AG04449 (cell line): ENCODE measurements at regions not wholly inside any gene's neighbourhood (a gene's known extent, or its start where the extent isn't known, plus 50 kb on each side); places are given as distances from the start of the nearest gene placed in this dataset.
"Not testable (repeated sequence)": the region's sequence is repeated elsewhere in the genome, so short reads cannot be mapped to it uniquely, and the experiment has no call there.

Experiments used
- CTCF ChIA-PET: fragments of 350-600 bp; formaldehyde crosslinking; extraction: SDS; loops from one replicate; lab custom pipeline; 2021; ENCODE audit warnings: antibody characterized with exemption; lab: Yijun Ruan, JAX
- POLR2A ChIA-PET: fragments of 400-600, 350-600 bp; formaldehyde crosslinking; extraction: SDS; loops from one replicate; lab custom pipeline; 2020; ENCODE audit warnings: antibody characterized with exemption, inconsistent platforms; lab: Yijun Ruan, JAX
- DNase-seq: peaks from one replicate; pipeline ENCODE4 v3.0.0-alpha.2; 2010; ENCODE audit warnings: low read depth, low spot score
- H3K4me3 ChIP-seq: 2 replicates; pipeline ENCODE4 v1.5.1; 2011; ENCODE audit warnings: low read depth, mild to moderate bottlenecking, control low read depth, low read length
- TF ChIP-seq, protein P1 (sequence below): IDR thresholded peaks from one replicate; pipeline ENCODE4 v1.5.1; 2011; ENCODE audit warnings: mild to moderate bottlenecking, moderate library complexity, low read length, control low read depth, inconsistent platforms; ENCODE audit not compliant: insufficient read depth; ENCODE audit errors: missing control alignments

DNA sequence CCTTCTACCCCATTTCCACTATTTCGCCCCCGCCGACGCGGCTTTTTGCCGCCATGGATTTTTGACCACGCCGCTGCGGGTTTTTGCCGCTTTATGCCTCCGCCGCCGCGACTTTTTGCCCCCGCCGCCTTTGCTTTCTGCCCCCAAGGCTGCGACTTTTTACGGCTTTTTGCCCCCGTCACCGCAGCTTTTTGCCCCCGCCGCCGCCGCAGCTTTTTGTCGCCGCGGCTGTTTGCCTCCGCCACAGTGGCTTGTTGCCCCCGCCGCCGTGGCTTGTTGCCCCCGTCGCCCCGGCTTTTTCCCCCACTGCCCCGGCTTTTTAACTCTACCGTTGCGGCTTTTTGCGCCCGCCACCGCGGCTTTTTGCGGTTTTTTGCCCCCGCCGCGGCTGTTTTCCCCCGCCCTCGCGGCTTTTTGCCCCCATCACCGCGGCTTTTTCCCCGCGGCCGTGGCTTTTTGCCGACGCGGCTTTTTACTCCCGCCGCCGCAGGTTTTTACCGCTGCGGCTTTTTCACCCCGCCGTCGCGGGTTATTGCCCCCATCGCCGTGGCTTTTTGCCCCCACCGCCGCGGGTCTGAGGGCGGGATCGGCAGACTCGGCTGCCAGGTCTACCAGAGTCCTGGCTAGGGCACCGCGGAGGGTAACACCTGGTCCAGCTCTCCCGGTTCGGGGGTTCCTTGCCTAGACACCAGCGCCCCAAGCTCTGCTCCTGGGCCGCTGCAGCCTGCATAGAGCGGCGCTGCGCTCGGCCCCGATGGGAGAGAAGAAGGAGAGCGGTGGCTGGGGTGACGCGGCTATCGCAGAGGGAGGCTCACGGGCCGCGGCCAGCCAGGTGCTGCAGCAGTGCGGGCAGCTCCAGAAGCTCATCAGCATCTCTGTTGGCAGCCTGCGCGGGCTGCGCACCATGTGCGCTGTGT is 562.7 kb upstream of the WSB1 start:
- no peak for DNase-seq
- TF ChIP-seq, protein P1, sequence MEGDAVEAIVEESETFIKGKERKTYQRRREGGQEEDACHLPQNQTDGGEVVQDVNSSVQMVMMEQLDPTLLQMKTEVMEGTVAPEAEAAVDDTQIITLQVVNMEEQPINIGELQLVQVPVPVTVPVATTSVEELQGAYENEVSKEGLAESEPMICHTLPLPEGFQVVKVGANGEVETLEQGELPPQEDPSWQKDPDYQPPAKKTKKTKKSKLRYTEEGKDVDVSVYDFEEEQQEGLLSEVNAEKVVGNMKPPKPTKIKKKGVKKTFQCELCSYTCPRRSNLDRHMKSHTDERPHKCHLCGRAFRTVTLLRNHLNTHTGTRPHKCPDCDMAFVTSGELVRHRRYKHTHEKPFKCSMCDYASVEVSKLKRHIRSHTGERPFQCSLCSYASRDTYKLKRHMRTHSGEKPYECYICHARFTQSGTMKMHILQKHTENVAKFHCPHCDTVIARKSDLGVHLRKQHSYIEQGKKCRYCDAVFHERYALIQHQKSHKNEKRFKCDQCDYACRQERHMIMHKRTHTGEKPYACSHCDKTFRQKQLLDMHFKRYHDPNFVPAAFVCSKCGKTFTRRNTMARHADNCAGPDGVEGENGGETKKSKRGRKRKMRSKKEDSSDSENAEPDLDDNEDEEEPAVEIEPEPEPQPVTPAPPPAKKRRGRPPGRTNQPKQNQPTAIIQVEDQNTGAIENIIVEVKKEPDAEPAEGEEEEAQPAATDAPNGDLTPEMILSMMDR, result no peak
- no peak overlapping the region for H3K4me3 ChIP-seq
- ChIA-PET CTCF (no interaction called here), POLR2A (no interaction called here)

DNA sequence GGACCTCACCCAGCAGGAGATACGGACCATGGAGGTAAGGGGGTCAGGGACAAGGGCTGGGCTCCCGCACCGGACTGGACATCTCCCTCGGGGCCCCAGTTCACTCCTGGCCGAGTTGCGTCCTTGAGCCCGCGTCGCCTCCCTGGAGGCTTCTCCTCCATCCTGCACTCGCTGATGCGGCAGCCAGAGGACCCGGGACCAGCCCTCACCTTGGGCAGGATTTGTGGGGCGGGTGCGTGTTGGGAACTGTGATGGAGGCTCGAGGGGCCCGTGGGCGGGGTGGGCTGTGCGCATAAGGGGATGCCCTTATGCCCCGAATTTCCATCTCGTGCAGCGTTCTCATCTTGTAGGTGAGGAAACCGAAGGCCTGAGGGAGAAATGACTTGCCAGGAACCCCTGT is 562.0 kb upstream of the WSB1 start:
- H3K4me3 ChIP-seq, POLR2A ChIA-PET, CTCF ChIA-PET, DNase-seq: not testable (repeated sequence)

DNA sequence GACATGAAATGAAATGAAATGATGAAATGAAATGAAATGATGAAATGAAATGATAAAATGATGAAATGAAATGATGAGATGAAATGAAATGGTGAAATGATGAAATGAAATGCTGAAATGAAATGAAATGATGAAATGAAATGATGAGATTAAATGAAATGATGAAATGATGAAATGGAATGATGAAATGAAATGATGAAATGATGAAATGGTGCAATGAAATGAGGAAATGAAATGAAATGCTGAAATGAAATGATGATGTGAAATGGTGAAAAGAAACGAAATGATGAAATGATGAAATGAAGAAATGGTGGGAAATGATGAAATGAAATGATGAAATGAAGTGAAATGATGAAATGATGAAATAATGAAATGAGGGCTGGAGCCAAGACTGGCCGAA is 559.1 kb upstream of the WSB1 start:
- CTCF ChIA-PET, H3K4me3 ChIP-seq, DNase-seq, POLR2A ChIA-PET: not testable (repeated sequence)

DNA sequence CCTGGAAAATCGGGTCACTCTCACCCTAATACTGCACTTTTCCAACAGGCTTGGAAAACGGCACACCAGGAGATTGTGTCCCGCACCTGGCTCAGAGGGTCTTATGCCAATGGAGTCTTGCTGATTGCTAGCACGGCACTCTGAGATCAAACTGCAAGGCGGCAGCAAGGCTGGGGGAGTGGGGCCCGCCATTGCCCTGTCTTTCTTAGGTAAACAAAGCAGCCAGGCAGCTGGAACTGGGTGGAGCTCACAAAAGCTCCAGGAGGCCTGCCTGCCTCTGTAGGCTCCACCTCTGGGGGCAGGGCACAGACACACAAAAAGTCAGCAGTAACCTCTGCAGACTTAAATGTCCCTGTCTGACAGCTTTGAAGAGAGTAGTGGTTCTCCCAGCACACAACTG is 557.9 kb upstream of the WSB1 start:
- POLR2A ChIA-PET, CTCF ChIA-PET, DNase-seq, H3K4me3 ChIP-seq: not testable (repeated sequence)

DNA sequence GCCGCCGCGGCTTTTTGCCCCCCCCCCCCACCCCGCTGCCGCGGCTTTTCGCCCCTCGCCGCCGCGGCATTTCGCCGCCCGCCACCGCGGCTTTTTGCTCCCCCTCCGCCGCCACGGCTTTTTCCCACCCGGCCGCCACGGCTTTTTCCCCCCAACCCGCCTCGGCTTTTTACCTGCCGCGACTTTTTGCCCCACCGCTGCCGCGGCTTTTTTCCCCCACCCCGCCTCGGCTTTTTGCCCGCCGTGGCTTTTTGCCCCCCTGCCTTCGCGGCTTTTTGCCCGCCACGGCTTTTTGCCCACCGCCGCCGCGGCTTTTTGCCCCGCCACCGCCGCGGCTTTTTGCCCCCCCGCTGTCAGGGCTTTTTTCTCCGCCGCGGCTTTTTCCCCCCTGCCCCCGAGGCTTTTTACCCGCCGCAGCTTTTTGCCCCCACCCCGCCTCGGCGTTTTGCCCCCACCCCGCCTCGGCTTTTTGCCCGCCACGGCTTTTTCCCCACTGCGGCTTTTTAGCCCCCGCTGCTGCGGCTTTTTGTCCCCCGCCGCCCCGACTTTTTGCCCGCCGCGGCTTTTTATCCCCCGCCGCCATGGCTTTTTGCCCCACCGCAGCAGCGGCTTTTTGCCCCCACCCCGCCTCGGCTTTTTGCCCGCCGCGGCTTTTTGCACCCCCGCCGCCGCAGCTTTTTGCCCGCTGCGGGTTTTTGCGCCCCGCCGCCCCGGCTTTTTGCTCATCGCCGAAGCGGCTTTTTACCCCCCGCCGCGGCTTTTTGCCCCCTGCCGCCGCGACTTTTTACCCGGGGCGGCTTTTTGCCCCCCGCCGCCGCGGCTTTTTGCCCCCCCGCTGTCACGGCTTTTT is 527.8 kb upstream of the WSB1 start:
- POLR2A ChIA-PET, result no interaction called here

DNA sequence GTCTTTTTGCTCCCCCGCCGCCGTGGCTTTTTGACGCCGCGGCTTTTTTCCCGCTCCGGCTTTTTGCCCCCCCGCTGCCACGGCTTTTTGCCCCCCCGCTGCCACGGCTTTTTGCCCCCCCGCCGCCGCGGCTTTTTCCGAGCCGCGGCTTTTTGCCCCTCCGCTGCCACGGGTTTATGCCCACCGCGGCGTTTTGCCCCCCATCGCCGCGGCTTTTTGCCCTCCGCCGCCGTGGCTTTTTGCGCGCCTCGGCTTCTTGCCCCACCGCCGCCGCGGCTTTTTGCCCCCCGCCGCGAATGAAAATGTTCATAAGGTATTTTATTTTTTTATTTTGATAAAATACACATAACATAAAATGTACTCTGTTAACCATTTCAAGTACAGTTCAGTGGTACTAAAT is 527.2 kb upstream of the WSB1 start:
- TF ChIP-seq, protein P1, result no peak
- DNase-seq, result no peak
- ChIA-PET POLR2A (no interaction called here), CTCF (no interaction called here)
- no peak overlapping the region for H3K4me3 ChIP-seq

More for the DNA sequence above, 527.8 kb upstream of the WSB1 start:
- DNase-seq, result no peak
- TF ChIP-seq, protein P1, result no peak
- no peak overlapping the region for H3K4me3 ChIP-seq
- CTCF ChIA-PET, result no interaction called here

DNA sequence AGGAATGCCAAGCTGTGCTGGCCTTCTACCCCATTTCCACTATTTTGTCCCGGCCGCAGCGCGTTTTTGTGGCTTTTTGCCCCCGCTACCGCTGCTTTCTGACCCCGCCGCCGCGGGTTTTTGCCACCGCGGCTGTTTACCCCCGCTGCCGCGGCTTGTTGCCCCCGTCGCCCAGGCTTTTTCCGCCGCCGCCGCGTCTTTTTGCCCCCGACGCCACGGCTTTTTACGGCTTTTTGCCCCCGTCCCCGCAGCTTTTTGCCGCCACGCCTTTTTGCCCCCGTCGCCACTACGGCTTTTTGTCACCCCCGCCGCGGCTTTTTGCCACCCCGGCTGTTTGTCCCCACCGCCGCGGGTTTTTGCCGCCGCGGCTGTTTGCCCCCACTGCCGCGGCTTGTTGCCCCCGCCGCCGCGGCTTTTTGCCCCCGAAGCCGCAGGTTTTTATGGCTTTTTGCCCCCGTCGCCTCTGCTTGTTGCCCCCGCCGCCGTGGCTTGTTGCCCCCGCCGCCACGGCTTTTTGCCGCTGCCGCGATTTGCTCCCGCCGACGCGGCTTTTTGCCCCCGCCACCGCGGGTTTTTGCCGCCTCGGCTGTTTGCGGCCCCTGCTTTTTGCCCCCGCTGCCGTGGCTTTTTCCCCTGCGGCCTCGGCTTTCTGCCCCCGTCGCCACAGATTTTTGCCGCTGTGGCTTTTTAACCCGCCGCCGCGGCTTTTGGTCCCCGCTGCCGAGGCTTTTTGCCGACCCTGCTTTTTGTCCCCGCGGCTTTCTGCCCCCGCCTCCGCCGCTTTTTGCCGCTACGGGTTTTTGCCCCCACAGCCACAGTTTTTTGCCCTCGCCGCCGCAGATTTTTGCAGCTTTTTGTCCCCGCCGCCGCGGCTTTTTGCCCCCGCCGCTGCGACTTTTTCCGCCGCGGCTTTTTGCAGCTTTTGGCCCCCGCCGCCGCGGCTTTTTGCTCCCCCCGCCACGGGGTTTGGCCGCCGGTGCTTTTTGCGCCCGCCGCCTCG is 520.4 kb upstream of the WSB1 start:
- no peak for DNase-seq
- H3K4me3 ChIP-seq, result no peak overlapping the region
- TF ChIP-seq, protein P1, result no peak
- ChIA-PET CTCF (no interaction called here), POLR2A (no interaction called here)
